HUDEP-2 (cell line): ENCODE measurements at regions not wholly inside any gene's neighbourhood (a gene's known extent, or its start where the extent isn't known, plus 50 kb on each side); places are given as distances from the start of the nearest gene placed in this dataset.
A peak's percentile ranks its signal among the peaks of the same experiment; 100 is the strongest.

Source experiments
- DNase-seq, 76 experiments: peaks; one replicate each; lab custom pipeline; 2025; ENCODE audit not compliant: unreplicated experiment in 76 of 76; lab: John Stamatoyannopoulos, UW

- no peak for DNase-seq
These were observed 674.9 kb upstream of the FANCL start for GRCh38 chr2:58916063-58916462.

GRCh38 chr2:58914733-58915505 lies 673.8 kb upstream of the FANCL start:
- DNase-seq: no peak

GRCh38 chr2:58913082-58913726 lies 672.1 kb upstream of the FANCL start:
- no peak for DNase-seq

GRCh38 chr2:58911877-58912276 lies 670.8 kb upstream of the FANCL start:
- no peak for DNase-seq

GRCh38 chr2:58908501-58909154 lies 667.5 kb upstream of the FANCL start:
- DNase-seq: no peak

GRCh38 chr2:58907644-58908043 lies 666.5 kb upstream of the FANCL start:
- DNase-seq: no peak

- DNase-seq: no peak
These were observed 665.0 kb upstream of the FANCL start for GRCh38 chr2:58906081-58906645.

GRCh38 chr2:58904095-58904494 lies 663.0 kb upstream of the FANCL start:
- no peak for DNase-seq

GRCh38 chr2:58903427-58903826 lies 662.3 kb upstream of the FANCL start:
- no peak for DNase-seq

GRCh38 chr2:58900246-58901027 lies 659.3 kb upstream of the FANCL start:
- DNase-seq: no peak

GRCh38 chr2:58899692-58900091 lies 658.6 kb upstream of the FANCL start:
- no peak for DNase-seq

GRCh38 chr2:58896638-58897037 lies 655.5 kb upstream of the FANCL start:
- DNase-seq: no peak

- no peak for DNase-seq
These were observed 654.7 kb upstream of the FANCL start for GRCh38 chr2:58895857-58896256.

GRCh38 chr2:58893656-58894351 lies 652.7 kb upstream of the FANCL start:
- DNase-seq: no peak

- no peak for DNase-seq
These were observed 650.8 kb upstream of the FANCL start for GRCh38 chr2:58891828-58892377.

GRCh38 chr2:58890865-58891525 lies 649.9 kb upstream of the FANCL start:
- peak in 1 of 76 experiments; percentile 0 for DNase-seq

GRCh38 chr2:58886009-58886408 lies 644.9 kb upstream of the FANCL start:
- DNase-seq: no peak

GRCh38 chr2:58879834-58880233 lies 638.7 kb upstream of the FANCL start:
- DNase-seq: no peak

GRCh38 chr2:58878778-58879177 lies 637.7 kb upstream of the FANCL start:
- DNase-seq: no peak
